Islet of Langerhans (tissue), 1 donor: ENCODE measurements at regions not wholly inside any gene's neighbourhood (a gene's known extent, or its start where the extent isn't known, plus 50 kb on each side); places are given as distances from the start of the nearest gene placed in this dataset.

Source experiments
- FAIRE-seq: peaks from one replicate; lab custom pipeline; 2011; peaks lifted over from hg19 to GRCh38; lab: Jason Lieb, UNC

DNA sequence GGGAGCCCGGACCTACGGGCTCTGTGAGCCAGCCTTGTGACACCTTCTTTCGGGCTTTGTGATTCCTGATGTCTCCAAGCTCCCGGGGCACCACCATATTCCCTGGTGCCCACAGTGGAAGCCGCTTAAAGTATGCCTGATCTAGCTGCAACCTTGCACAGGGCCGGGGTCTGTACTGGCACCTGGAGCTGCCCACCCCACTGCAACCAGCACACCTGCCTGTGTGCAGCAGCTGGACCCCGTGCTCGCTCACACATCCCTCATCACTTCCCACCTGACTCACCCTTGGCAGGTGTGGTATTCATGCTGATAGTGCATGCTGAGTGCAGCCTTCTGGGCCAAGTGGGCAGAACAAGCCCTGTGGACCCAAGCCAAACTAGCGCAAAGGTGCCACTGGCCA lies 1981.1 kb upstream of the PCDH20 start:
- no peak for FAIRE-seq

DNA sequence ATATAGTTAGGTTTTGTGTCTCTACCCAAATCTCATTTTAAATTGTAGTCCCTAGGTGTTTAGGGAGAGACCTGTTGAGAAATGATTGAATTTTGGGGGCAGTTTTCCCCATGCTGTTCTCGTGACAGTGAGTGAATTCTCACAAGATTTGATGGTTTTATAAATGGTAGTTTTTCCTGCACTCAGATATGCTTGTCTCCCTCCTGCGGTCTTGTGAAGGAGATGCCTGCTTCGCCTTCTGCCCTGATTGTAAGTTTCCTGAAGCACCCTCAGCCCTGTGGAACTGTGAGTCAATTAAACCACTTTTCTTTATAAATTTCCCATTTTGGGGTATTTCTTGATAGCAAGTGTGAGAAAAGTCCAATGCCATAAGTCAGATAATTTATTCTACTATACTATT lies 1977.5 kb upstream of the PCDH20 start:
- FAIRE-seq, result no peak

DNA sequence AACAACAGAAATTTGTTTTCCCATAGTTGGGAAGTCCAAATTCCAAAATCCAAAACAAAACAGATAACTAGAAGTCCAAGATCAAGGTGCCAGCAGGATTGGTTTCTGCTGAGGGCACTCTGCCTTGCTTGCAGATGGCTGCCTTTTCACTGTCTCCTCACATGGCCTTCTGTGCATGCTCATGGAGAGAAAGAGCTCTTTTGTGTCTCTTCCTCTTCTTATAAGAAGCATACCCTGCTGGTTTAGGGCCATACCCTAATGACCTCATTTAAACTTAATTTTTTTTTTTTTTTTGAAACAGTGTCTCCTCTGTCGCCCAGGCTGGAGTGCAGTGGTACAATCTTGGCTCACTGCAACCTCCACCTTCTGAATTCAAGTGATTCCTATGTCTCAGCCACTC lies 1974.1 kb upstream of the PCDH20 start:
- FAIRE-seq, result no peak

DNA sequence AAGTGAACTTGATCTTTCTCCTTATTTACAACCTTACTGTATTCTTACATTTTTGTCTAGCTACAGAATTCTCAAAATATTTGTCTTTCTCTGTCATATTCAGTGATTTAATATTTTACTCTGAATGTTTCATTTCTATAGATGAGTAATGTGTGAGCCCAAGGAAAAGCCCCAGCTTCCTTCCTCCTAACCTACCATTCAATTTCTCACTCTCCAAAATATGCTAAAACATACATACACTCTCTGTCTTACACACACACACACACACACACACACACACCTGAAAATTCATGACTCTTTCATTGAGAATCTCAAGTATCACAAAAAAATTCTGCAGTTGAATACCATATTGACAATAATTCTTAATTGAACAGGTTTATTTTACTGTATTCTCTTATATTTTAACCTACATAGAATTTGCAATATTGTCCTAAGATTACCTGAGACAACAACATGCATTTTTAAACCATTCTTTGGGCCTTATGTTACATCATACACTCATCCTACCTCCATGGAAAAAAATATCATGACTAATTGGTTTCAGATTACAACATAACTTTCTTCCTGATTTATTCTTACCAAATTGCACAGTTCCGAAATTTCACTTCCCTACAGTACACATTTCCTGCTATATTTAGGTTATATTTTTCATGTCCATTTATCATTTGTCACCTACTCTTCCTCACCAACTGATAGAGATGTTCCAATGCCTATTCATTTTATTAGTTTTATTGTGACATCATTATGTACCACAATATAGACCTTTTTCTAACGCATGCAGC lies 1965.6 kb upstream of the PCDH20 start:
- no peak for FAIRE-seq

DNA sequence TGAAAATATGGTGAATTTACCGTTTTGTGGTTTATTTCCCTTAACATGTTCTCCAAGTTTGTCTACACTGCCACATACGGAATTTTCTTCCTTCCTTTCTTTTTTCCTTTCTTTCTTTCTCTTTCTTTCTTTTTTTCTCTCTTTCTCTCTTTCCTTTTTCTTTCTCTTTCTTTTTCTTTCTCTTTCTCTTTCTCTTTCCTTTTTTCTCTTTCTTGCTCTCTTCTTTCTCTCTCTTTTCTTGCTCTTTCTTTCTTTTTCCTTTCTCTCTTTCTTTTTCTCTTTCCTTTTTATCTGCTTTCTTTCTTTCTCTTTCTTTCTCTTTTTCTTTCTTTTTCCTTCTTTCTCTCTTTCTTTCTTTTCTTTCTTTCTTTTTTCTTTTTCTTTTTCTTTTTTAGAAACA lies 1962.3 kb upstream of the PCDH20 start:
- no peak for FAIRE-seq

DNA sequence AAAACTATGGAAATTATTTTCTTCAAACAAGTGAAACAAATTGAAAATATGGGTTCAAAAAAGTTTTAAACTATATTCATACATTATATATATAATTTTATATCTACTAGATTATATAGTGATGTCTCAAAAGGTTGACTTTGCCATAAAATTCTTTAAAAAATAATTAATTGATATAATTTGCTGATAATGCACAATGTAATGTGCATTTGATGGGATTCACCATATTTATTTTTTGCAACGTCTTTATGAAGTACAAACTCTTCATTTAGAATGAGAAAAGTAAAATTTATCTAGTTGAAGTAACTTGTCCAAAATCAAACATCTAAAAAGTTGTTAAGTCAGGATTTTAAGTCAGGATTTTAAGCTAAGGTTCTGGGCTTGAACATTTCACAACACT lies 1954.5 kb upstream of the PCDH20 start:
- no peak for FAIRE-seq

DNA sequence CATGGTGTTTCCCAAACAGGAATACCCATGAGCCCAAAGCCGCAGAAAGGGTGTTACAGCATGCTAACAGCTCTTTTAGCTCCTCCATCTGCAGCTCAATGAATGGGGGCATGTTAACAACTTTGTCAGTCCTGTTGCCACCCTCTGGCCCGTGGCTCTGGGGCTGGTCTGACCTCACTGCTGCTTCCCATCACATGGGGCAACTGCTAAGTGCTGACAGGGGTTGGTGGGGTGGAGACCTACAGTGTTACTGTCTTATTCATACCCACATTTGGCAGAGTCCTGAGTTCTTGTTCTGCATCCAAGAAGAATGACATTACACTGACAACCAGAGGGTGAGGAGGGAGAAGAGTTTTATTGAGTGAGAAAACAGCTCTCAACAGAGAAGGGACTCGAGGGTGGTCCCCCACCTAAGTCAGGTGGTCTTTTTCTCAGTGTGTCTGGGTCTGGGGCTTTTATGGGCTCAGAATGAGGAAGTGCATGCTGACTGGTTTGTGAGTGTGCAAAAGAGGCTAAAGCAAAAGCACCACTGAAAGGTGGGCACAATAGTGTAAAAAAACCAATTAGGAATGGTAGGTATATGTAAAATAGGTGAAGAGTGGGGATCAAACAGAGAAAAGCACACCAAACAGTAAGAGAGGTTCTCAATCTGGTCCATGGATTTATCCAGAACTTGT lies 1952.0 kb upstream of the PCDH20 start:
- no peak for FAIRE-seq

DNA sequence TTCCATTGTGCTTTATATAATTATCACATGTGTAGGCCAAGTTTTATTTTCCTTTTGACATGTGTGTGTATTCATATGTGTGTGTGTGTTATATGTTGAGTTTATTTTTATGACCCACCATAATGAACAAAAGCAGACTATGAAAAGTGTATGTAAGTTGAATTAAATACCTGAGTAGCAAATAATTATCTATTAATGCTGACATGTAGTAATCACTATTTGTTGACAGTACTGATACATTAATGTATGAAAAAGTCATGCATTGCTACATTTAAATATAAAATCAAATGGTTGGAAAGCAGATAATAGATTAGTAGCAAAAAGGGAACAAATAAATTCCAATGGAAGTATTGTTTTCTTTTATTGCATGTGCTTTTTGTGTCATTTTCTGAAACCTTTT lies 1948.5 kb upstream of the PCDH20 start:
- FAIRE-seq, result no peak

DNA sequence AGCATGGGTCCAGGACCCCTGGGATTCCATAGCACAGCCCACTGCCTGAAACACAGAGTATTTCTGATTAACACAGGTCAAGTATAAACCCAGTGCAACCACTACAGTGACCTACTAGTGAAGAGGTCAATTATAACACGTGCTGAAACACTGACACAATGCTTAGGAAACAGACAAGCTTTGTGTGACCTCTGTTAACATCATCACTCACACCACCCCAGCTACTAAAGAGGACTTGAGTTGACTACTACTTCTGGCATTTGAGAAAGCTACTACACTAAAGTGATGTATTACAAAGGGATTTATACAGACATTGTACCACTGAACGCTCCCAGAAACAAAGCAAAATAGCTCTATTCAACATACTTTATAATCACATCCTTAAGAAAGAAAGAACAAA lies 1935.9 kb upstream of the PCDH20 start:
- FAIRE-seq, result no peak

DNA sequence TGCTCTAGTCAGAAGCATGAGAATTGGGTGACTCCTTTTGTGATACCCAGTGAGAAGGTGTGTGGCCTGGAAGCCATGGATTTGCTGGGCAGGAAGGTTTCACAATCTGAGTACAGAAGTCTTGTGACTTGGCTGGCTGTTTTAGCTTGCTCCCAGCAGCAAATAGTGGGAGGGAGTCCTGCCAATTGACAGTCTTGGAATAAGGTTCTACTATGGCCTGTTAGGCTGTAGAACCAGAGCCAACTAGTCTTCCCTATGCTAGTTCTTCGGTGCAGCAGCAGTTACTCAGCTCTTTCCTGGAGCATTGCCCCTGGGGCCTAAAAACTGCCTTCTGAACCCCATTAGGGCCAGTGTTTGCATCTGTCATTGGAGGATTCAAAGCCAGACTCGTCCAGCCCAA lies 1935.4 kb upstream of the PCDH20 start:
- no peak for FAIRE-seq

DNA sequence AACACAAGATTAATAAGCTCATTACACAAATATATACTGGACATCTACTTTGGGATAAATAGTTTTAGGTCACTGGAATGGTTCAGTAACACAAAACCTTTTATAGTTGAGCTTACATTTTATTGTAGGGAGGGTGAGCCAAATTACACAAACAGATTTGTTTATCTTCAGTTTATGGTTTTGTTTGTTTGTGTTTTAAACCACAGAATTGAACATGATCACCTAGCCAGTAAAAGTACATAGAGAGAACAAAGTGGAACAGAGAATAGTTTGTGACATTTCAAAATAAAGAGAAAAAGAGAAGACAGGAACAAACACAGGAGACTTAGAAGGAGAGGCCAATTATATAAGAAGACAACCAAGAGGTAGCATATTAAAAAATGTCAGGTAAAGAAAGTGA lies 1930.2 kb upstream of the PCDH20 start:
- no peak for FAIRE-seq

DNA sequence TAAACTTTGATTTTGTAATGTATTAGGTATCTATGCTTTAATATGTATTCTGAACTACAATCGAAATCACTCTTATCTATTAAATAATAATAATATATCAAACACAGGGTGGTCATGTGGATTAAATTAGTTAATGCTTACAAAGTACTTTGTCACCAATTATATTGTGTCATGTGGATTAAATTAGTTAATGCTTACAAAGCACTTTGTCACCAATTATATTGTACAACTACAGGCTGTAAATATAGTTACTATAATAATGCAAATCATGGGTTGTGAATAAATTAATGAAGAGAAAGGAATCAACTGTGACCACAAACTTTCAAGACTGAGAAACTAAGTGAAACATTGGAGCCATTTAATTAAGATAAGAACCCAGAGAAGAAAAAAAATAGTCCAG lies 1929.1 kb upstream of the PCDH20 start:
- no peak for FAIRE-seq

DNA sequence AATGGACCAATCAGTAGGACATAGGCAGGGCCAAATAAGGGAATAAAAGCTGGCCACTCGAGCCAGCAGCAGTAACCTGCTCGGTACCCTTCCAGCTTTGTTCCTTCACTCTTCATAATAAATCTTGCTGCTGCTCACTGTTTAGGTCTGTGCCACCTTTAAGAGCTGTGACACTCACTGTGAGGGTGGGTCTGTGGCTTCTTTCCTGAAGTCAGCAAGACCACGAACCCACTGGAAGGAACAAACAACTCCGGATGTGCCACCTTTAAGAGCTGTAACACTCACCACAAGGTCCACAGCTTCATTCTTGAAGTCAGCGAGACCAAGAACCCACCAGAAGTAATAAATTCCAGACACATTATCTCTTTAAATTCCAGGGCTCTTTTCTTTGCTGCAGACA lies 1922.3 kb upstream of the PCDH20 start:
- no peak for FAIRE-seq

DNA sequence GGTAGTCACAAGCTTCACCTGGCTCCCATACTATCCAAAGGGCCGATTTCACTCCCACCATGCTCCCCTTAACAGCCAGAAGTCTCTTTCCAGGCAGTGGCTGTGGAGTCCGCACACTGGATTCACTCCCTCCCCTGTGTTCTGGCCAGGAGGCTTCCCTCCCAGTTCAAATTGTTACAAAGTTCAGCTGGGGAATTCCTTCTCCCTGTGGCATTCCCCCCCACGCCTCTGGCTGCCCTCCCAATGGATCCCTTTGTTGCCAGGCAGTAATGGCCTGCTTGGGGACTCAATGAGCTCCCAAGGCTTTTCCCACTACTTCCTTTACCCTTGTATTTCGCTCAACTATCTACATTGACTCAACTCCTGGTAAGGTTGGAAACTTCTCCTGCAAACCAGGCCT lies 1921.4 kb upstream of the PCDH20 start:
- no peak for FAIRE-seq

DNA sequence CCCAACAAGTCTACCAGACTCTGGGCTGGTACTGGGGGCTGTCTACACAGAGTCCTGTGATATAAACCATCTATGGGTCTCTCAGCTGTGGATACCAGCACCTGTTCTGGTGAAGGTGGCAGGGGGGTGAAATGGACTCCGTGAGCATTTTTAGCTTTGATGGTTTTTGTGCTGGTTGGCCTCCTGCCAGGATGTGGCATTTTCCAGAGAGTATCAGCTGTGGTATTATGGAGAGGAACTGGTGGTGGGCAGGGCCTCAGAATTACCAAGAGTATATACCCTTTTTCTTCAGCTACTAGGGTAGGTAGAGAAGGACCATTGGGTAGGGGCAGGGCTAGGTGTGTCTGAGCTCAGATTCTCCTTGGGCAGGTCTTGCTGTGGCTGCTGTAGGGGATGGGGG lies 1920.9 kb upstream of the PCDH20 start:
- no peak for FAIRE-seq

DNA sequence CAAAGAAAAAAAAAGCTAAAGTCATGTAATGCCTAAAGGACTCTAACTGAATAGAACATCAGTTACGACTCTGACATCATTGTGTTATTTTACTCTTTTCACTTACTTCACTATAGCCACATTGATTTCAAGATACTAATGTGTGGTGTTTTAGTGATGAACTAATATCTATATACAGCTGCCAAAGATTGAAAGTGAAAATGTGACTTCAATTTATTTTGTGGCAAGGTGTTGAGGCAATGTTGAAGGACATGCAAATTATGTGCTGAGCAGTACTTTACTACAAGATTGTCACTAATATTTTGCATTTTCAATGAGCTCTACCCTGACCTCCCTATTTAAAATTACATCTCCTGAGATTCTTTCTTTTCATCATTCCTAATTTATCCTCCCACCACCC lies 1911.9 kb upstream of the PCDH20 start:
- no peak for FAIRE-seq

DNA sequence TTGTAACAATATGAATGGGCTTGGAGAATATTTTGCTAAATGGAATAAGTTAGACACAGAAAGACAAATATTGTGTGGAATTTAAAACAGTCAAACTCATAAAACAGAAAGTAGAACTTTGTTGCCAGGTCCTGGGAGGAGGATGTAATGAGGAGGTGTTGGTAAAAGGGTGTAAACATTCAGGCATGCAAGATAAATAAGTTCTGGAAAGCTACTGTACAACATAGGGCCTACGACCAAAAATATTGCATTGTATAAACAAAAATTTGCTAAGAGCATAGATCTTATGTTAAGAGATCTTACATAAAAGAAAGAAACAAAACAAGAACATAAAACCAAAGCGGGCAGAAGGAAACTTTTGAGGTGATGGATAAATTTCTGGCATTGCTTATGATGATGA lies 1907.8 kb upstream of the PCDH20 start:
- FAIRE-seq, result no peak

DNA sequence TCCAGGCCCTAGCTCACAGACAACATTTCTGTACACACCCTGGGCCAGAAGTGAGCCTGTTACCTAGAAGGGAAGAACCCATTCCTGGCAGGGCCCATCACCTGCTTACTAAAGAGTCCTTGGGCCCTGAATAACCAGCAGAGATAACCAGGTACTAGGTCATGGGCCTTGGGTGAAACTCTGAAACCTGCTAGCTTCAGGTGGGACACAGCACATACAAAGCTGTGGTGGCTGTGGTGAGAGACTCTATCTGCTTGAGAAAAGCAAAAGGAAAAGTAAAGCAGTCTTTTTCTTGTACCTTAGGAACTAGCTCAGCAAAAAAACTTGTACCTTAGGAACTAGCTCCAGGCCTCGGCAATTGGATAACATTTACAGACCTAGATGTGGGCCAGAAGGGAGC lies 1895.9 kb upstream of the PCDH20 start:
- FAIRE-seq, result no peak

DNA sequence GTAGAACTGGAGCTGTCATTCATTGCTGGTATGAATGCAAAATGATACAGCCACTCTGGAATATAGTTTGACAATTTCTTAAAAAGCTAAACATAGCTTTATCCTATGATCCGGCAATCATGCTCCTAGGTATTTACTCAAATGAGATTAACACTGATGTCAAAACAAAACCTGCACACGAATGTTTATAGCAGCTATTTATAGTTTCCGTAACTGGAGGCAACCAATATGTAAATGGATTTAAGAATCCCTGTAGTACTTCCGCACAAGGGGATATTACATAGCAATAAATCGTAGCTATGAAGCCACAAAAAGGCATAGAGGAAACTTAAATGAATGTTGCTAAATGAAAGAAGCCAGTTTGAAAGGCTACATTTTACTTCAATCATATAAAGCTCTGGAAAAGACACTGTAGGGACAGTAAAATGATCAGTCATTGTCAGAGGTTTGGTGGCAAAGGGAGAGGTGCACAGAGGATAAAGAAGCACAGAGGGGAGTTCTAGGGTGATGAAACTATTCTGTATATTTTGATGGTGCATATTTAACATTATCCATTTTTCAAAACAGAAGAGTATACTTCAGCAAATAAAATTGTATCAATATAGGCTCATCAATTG lies 1893.0 kb upstream of the PCDH20 start:
- FAIRE-seq, result no peak

DNA sequence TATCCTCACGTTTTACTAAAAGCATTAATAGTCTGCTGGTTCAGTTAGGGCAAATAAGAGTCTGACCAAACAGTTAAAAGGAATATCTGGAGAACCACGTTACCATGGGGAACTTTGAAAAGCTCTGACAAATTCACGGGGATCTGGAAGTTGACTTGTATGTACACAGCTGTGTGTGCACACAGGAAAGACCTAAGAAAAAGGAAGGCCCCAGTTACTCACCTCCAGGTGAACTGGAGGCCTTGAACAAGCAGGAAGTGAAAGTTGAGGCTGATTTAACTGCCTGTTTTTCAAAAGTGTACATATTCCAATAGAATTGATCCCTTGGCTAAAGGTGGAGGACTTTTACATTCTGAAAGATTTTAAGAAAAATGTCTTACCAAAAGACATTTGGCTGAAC lies 1891.6 kb upstream of the PCDH20 start:
- FAIRE-seq, result peak; percentile 13

DNA sequence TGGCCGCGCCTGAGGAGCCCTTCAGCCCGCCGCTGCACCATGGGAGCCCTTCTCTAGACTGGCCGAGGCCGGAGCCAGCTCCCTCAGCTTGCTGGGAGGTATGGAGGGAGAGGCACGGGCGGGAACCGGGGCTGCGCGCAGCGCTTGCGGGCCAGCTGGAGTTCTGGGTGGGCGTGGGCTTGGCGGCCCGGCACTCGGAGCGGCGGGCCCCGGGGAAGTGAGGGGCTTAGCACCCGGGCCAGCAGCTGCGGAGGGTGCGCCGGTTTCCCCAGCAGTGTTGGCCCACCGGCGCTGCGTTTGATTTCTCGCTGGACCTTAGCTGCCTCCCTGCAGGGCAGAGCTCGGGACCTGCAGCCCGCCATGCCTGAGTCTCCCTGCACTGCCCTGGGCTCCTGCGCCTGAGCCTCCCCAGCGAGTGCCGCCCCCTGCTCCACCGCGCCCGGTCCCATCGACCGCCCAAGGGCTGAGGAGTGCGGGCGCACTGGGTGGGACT lies 1890.0 kb upstream of the PCDH20 start:
- FAIRE-seq, result no peak

DNA sequence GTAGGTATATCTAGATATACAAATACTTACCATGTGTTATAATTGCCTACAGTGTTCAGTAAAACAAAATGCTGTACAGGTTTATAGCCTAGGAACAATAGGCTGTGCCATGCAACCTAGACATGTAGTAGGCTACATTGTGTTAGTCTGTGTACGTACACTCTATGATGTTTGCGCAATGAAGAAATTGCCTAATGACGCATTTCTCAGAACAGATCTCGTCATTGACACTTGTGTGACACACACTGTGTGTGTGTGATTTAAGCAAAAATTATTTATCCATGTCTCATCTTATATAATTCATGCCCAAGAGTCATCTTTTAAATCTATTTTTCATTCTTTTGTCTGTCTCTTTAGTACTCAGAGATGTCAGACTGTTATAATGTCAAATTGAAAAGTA lies 1888.8 kb upstream of the PCDH20 start:
- no peak for FAIRE-seq

DNA sequence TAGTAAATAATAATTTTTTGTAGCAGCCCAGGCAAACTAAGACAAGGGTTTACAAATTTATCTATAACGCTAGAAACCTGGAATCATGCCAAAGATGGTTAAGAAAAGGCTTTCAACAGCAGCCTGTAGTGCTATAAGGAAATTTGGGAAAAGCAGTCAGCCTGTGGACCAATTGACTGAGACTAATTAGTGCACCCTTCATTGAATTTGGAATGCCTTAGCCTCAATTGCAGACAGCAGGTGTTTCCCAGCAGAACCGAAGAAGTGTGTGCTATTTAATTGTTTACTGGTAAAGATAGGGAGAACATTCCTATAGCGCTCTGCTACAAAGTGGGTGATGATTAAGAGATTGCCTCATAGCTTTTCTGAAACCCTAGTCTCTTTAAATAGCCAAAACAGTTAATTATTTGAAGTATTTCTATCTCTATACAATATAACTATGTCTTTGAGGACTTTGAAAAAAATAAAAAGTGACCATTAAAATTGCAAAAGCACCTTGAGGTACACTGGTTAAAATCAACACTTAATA lies 1884.3 kb upstream of the PCDH20 start:
- FAIRE-seq, result no peak
